ENCODE measurements at regions not wholly inside any gene's neighbourhood (a gene's known extent, or its start where the extent isn't known, plus 50 kb on each side); places are given as distances from the start of the nearest gene placed in this dataset.

DNA sequence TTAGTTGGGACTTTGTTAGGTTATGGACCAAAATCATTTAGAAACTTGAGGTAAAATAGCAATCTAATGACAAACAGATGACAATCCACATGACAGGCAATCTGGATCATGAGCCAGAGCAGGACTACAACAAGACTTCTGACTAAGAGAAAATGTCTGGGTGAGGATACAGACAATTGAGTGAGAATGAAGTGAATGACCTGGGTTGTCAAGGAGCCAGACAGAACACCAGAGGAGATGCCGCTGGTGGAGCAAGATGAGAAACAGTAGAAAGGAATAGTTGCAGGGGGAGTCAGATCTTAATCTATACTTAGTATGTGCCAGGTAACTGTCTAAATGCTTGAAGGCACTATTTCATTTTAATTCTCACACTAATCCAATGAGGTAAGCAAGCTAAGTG, 277.8 kb downstream of the PRELID2 start:
- Histone ChIP-seq H3K27ac (replicated peaks) (no peak overlapping the region), H3K4me3 (replicated peaks; ENCODE audit: insufficient read depth, low read length) (no peak overlapping the region), H3K27me3 (ENCODE audit: insufficient read depth, poor library complexity, severe bottlenecking) (no peaks in the 10 kb centered on the region)
- no peak for DNase-seq (ENCODE audit: low read depth in 1 of 2, low spot score in 1 of 2)
- TF ChIP-seq GABPA (IDR thresholded peaks at IDR 0.05; ENCODE audit: low read depth) (no peak), SPI1 (IDR thresholded peaks at IDR 0.05; ENCODE audit: borderline replicate concordance, low read depth) (no peak), POLR2AphosphoS5 (IDR thresholded peaks at IDR 0.05; ENCODE audit: low read depth) (no peak)
- TF ChIP-seq, protein P1, sequence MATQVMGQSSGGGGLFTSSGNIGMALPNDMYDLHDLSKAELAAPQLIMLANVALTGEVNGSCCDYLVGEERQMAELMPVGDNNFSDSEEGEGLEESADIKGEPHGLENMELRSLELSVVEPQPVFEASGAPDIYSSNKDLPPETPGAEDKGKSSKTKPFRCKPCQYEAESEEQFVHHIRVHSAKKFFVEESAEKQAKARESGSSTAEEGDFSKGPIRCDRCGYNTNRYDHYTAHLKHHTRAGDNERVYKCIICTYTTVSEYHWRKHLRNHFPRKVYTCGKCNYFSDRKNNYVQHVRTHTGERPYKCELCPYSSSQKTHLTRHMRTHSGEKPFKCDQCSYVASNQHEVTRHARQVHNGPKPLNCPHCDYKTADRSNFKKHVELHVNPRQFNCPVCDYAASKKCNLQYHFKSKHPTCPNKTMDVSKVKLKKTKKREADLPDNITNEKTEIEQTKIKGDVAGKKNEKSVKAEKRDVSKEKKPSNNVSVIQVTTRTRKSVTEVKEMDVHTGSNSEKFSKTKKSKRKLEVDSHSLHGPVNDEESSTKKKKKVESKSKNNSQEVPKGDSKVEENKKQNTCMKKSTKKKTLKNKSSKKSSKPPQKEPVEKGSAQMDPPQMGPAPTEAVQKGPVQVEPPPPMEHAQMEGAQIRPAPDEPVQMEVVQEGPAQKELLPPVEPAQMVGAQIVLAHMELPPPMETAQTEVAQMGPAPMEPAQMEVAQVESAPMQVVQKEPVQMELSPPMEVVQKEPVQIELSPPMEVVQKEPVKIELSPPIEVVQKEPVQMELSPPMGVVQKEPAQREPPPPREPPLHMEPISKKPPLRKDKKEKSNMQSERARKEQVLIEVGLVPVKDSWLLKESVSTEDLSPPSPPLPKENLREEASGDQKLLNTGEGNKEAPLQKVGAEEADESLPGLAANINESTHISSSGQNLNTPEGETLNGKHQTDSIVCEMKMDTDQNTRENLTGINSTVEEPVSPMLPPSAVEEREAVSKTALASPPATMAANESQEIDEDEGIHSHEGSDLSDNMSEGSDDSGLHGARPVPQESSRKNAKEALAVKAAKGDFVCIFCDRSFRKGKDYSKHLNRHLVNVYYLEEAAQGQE (IDR thresholded peaks at IDR 0.05; ENCODE audit: insufficient replicate concordance, low read depth), result no peak
- TF ChIP-seq, protein P2, sequence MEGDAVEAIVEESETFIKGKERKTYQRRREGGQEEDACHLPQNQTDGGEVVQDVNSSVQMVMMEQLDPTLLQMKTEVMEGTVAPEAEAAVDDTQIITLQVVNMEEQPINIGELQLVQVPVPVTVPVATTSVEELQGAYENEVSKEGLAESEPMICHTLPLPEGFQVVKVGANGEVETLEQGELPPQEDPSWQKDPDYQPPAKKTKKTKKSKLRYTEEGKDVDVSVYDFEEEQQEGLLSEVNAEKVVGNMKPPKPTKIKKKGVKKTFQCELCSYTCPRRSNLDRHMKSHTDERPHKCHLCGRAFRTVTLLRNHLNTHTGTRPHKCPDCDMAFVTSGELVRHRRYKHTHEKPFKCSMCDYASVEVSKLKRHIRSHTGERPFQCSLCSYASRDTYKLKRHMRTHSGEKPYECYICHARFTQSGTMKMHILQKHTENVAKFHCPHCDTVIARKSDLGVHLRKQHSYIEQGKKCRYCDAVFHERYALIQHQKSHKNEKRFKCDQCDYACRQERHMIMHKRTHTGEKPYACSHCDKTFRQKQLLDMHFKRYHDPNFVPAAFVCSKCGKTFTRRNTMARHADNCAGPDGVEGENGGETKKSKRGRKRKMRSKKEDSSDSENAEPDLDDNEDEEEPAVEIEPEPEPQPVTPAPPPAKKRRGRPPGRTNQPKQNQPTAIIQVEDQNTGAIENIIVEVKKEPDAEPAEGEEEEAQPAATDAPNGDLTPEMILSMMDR (IDR thresholded peaks at IDR 0.05; ENCODE audit: insufficient read depth, low read length), result no peak

DNA sequence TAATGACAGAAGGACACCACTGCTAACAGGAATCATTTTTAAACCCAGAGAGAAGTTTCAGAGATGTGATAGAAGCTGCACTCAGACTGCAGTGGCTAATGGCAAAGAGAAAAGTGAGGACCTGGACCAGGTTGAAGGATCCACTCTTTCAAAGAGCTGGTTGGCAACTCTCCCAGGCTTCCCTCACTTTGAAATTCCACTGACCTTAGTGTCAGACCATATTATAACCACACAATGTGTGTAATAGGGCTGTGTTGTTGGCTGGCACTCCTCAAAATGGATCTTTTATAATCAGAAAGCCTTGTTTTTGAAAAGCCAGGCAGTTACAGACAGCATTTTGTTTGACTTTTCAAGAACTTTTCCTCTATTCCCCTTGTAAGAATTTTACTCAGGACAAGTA, 280.7 kb downstream of the PRELID2 start:
- Histone ChIP-seq H3K27me3 (ENCODE audit: insufficient read depth, poor library complexity, severe bottlenecking) (no peaks in the 10 kb centered on the region), H3K27ac (replicated peaks) (no peak overlapping the region), H3K4me3 (replicated peaks; ENCODE audit: insufficient read depth, low read length) (no peak overlapping the region)
- DNase-seq (ENCODE audit: low read depth in 1 of 2, low spot score in 1 of 2), result no peak
- TF ChIP-seq, protein P2 (IDR thresholded peaks at IDR 0.05; ENCODE audit: insufficient read depth, low read length), result no peak
- TF ChIP-seq POLR2AphosphoS5 (IDR thresholded peaks at IDR 0.05; ENCODE audit: low read depth) (no peak), SPI1 (IDR thresholded peaks at IDR 0.05; ENCODE audit: borderline replicate concordance, low read depth) (no peak), GABPA (IDR thresholded peaks at IDR 0.05; ENCODE audit: low read depth) (no peak)
- TF ChIP-seq, protein P1 (IDR thresholded peaks at IDR 0.05; ENCODE audit: insufficient replicate concordance, low read depth), result no peak

DNA sequence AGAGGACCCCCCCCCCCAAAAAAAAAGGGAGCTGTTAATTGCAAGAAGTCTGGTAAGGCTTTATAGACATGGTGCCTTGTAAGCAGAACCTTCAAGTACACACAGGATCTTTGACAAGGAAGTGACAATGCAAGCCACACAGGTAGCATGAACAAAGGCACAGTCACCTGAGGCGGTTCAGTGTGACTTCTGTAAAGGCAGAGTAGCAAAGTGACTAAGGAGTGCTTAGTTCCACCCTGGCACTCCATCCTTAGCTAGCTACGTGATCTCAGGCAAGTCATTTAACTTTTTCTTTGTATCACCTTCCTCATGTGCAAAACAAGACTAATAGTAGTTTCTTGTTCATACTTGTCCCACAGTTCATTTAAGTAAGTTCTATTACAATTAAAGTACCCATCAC, 282.0 kb downstream of the PRELID2 start:
- no peak for DNase-seq (ENCODE audit: low read depth in 1 of 2, low spot score in 1 of 2)
- Histone ChIP-seq H3K27ac (replicated peaks) (no peak overlapping the region), H3K4me3 (replicated peaks; ENCODE audit: insufficient read depth, low read length) (no peak overlapping the region), H3K27me3 (ENCODE audit: insufficient read depth, poor library complexity, severe bottlenecking) (no peaks in the 10 kb centered on the region)
- TF ChIP-seq, protein P1 (IDR thresholded peaks at IDR 0.05; ENCODE audit: insufficient replicate concordance, low read depth), result no peak
- TF ChIP-seq, protein P2 (IDR thresholded peaks at IDR 0.05; ENCODE audit: insufficient read depth, low read length), result no peak
- TF ChIP-seq POLR2AphosphoS5 (IDR thresholded peaks at IDR 0.05; ENCODE audit: low read depth), result no peak
- TF ChIP-seq GABPA (IDR thresholded peaks at IDR 0.05; ENCODE audit: low read depth), result no peak
- no peak for TF ChIP-seq SPI1 (IDR thresholded peaks at IDR 0.05; ENCODE audit: borderline replicate concordance, low read depth)
